BE2C (cell line): ENCODE measurements at regions not wholly inside any gene's neighbourhood (a gene's known extent, or its start where the extent isn't known, plus 50 kb on each side); places are given as distances from the start of the nearest gene placed in this dataset.

Source experiments
- DNase-seq: peaks from one replicate; pipeline ENCODE4 v3.0.0-alpha.2; 2020
- H3K27me3 ChIP-seq: fragments of 250-450 bp; sonication (Bioruptor Pico); 2 replicates; pipeline ENCODE4 v1.5.1; 2020; ENCODE audit warnings: mild to moderate bottlenecking
- H3K36me3 ChIP-seq: fragments of 250-450 bp; sonication (Bioruptor Pico); 2 replicates; pipeline ENCODE4 v1.5.1; 2020; ENCODE audit warnings: mild to moderate bottlenecking
- H3K4me1 ChIP-seq: fragments of 250-450 bp; sonication (Bioruptor Pico); 2 replicates; pipeline ENCODE4 v1.5.1; 2020
- H3K4me3 ChIP-seq: 2 replicates; pipeline ENCODE4 v1.5.1; 2011; ENCODE audit warnings: low read depth, low read length
- H3K9me3 ChIP-seq: fragments of 250-450 bp; sonication (Bioruptor Pico); 2 replicates; pipeline ENCODE4 v1.5.1; 2020
- CTCF ChIP-seq: IDR thresholded peaks from 2 replicates; pipeline ENCODE4 v1.5.1; 2012; ENCODE audit warnings: mild to moderate bottlenecking, low read depth, low read length

GRCh38 chr13:47798906-47799305 lies 202.2 kb downstream of the SUCLA2 start:
- Histone ChIP-seq H3K4me1 (no peaks in the 10 kb centered on the region), H3K36me3 (no peaks in the 10 kb centered on the region), H3K27me3 (0 out of 2 replicates have a peak, but pooled peaks cover 4% of the 10 kb centered on the region), H3K4me3 (no peak overlapping the region), H3K9me3 (no peaks in the 10 kb centered on the region)
- DNase-seq, result no peak
- peak; percentile 24 for TF ChIP-seq CTCF

- no peak for TF ChIP-seq CTCF
- Histone ChIP-seq H3K36me3 (no peaks in the 10 kb centered on the region), H3K4me3 (no peak overlapping the region), H3K4me1 (no peaks in the 10 kb centered on the region), H3K9me3 (no peaks in the 10 kb centered on the region), H3K27me3 (0 out of 2 replicates have a peak, but pooled peaks cover 4% of the 10 kb centered on the region)
- peak; percentile 14 for DNase-seq
Observed at GRCh38 chr13:47798194-47798593, 202.9 kb downstream of the SUCLA2 start.

- no peaks in the 10 kb centered on the region for H3K4me1 ChIP-seq
- no peak overlapping the region for H3K4me3 ChIP-seq
- DNase-seq, result no peak
- no peaks in the 10 kb centered on the region for H3K9me3 ChIP-seq
- H3K27me3 ChIP-seq, result 0 out of 2 replicates have a peak, but pooled peaks cover 4% of the 10 kb centered on the region
- H3K36me3 ChIP-seq, result no peaks in the 10 kb centered on the region
- no peak for TF ChIP-seq CTCF
Observed at GRCh38 chr13:47796816-47797215, 204.3 kb downstream of the SUCLA2 start.

GRCh38 chr13:47794963-47795362 lies 206.1 kb downstream of the SUCLA2 start:
- Histone ChIP-seq H3K9me3 (no peaks in the 10 kb centered on the region), H3K36me3 (no peaks in the 10 kb centered on the region), H3K4me3 (no peak overlapping the region), H3K4me1 (no peaks in the 10 kb centered on the region), H3K27me3 (0 out of 2 replicates have a peak, but pooled peaks cover 4% of the 10 kb centered on the region)
- DNase-seq, result peak; percentile 9
- TF ChIP-seq CTCF, result peak; percentile 62

- H3K4me3 ChIP-seq, result no peak overlapping the region
- H3K9me3 ChIP-seq, result no peaks in the 10 kb centered on the region
- 0 out of 2 replicates have a peak, but pooled peaks cover 4% of the 10 kb centered on the region for H3K27me3 ChIP-seq
- no peak for DNase-seq
- no peaks in the 10 kb centered on the region for H3K36me3 ChIP-seq
- H3K4me1 ChIP-seq, result no peaks in the 10 kb centered on the region
- no peak for TF ChIP-seq CTCF
Observed at GRCh38 chr13:47790755-47791154, 210.3 kb downstream of the SUCLA2 start.

GRCh38 chr13:47788844-47789243 lies 212.2 kb downstream of the SUCLA2 start:
- Histone ChIP-seq H3K9me3 (no peaks in the 10 kb centered on the region), H3K4me1 (no peaks in the 10 kb centered on the region)

More at GRCh38 chr13:47788844-47789243, 212.2 kb downstream of the SUCLA2 start:
- TF ChIP-seq CTCF, result no peak
- no peaks in the 10 kb centered on the region for H3K36me3 ChIP-seq
- H3K4me3 ChIP-seq, result no peak overlapping the region
- DNase-seq, result no peak
- no peaks in the 10 kb centered on the region for H3K27me3 ChIP-seq
